Prostate gland (tissue), 2 donors: ENCODE measurements at regions not wholly inside any gene's neighbourhood (a gene's known extent, or its start where the extent isn't known, plus 50 kb on each side); places are given as distances from the start of the nearest gene placed in this dataset.

Source experiments
- CTCF ChIP-seq, 4 experiments: fragments of 200-600 bp in 2 of 4; fragments of 450-650 bp in 2 of 4; sonication (generic) in 2 of 4; IDR thresholded peaks; 1 replicate in 3 of 4; 2 replicates in 1 of 4; pipeline ENCODE4 v1.5.1; 2016 to 2019; ENCODE audit warnings: antibody characterized with exemption in 4 of 4, mild to moderate bottlenecking in 2 of 4, moderate library complexity in 2 of 4
- POLR2AphosphoS5 ChIP-seq: sonication (generic); formaldehyde crosslinking; IDR thresholded peaks from one replicate; pipeline ENCODE4 v1.6.1; 2017; ENCODE audit warnings: antibody characterized with exemption

- TF ChIP-seq POLR2AphosphoS5: no peak
- no peak for TF ChIP-seq CTCF (IDR thresholded peaks at IDR 0.05)
Measured at GRCh38 chr1:195941314-195941713, 666.9 kb downstream of the KCNT2 start.
